Stomach (tissue), 8 donors: ENCODE measurements at regions not wholly inside any gene's neighbourhood (a gene's known extent, or its start where the extent isn't known, plus 50 kb on each side); places are given as distances from the start of the nearest gene placed in this dataset.
A peak's percentile ranks its signal among the peaks of the same experiment; 100 is the strongest.
"Not testable (repeated sequence)": the region's sequence is repeated elsewhere in the genome, so short reads cannot be mapped to it uniquely, and the experiment has no call there.

Source experiments
- DNase-seq, 2 donors: peaks; one replicate each; pipeline versions ENCODE4 v3.0.0 to v3.0.0-alpha.2; 2013 to 2019
- H3K27ac ChIP-seq, 5 donors: fragments of 200-600 bp in 4 of 5; sonication (generic) in 4 of 5; one replicate each; pipeline ENCODE4 v1.5.1; 2013 to 2019; ENCODE audit warnings: mild to moderate bottlenecking in 1 of 5, moderate library complexity in 1 of 5
- H3K27me3 ChIP-seq, 3 donors: fragments of 200-600 bp; sonication (generic); one replicate each; pipeline ENCODE4 v1.5.1; 2017 to 2019; ENCODE audit warnings: mixed run types in 1 of 3
- H3K36me3 ChIP-seq, 4 donors: fragments of 200-600 bp; sonication (generic); 1 replicate in 3 of 4; 2 replicates in 1 of 4; pipeline ENCODE4 v1.5.1; 2016 to 2019
- H3K4me1 ChIP-seq, 4 donors: fragments of 200-600 bp; sonication (generic); one replicate each; pipeline ENCODE4 v1.5.1; 2016 to 2019
- H3K4me3 ChIP-seq, 4 donors: fragments of 200-600 bp; sonication (generic) in 3 of 4; one replicate each; pipeline ENCODE4 v1.5.1; 2016 to 2019; ENCODE audit warnings: mild to moderate bottlenecking in 1 of 4
- H3K9me3 ChIP-seq, 4 donors: fragments of 200-600 bp; sonication (generic); one replicate each; pipeline ENCODE4 v1.5.1; 2016 to 2019
- EP300 ChIP-seq: sonication (generic); formaldehyde crosslinking; IDR thresholded peaks from one replicate; pipeline ENCODE4 v1.6.1; 2017; ENCODE audit warnings: antibody characterized with exemption
- POLR2A ChIP-seq, 4 donors: fragments of 450-650 bp; IDR thresholded peaks; one replicate each; pipeline ENCODE4 v1.6.1; 2016; ENCODE audit warnings: antibody characterized with exemption in 4 of 4, control low read depth in 2 of 4, mild to moderate bottlenecking in 1 of 4, moderate library complexity in 1 of 4
- POLR2AphosphoS5 ChIP-seq, 3 donors: sonication (generic); formaldehyde crosslinking; IDR thresholded peaks; one replicate each; pipeline ENCODE4 v1.6.1; 2016; ENCODE audit warnings: antibody characterized with exemption in 3 of 3
- WGBS, 5 donors: extraction: QIAGEN DNeasy Blood & Tissue Kit in 3 of 5; methylation state at CpG; one replicate each; pipeline versions ENCODE4 v1.1.5 to v1.1.7; 2013 to 2018; 5-methylcytosine and 5-hydroxymethylcytosine counted together
- intact Hi-C: fragments of 100-400 bp; cut with DNase I; formaldehyde crosslinking; loops from one replicate; pipeline ENCODE4 v1.15.1; 2023; ENCODE audit warnings: low total_unique reads
- TF ChIP-seq, protein P1 (sequence below), 7 experiments: fragments of 450-650 bp in 4 of 7; fragments of 200-600 bp in 3 of 7; sonication (generic) in 3 of 7; IDR thresholded peaks; one replicate each; pipeline ENCODE4 v1.5.1; 2016 to 2019; ENCODE audit warnings: antibody characterized with exemption in 7 of 7, control low read depth in 2 of 7, mild to moderate bottlenecking in 1 of 7
- donor health status: healthy with polysubstance abuse.
- donor health status: Bipolar disorder and iron deficiency.
- donor health status: healthy.

DNA sequence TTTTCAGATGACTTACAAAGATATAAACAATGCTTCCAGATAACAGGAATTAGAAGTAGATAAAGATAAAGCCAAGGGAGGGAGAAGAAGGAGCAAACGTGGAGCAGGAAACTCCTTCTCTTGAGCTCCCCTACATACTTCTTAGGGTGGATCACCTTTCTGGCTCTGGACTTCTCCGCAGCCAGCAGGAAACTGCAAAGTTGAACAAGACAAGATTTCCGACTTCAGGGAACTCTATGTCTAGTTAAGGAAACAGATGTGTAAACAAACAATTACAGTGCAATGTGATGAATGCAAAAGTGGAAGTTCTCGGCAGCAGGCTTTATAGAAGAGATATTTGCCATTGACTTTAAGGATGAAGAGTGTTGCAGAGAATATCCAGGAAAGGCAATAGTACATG, 134.0 kb upstream of the MARCKS start:
- no peaks in the 10 kb centered on the region for H3K9me3 ChIP-seq
- intact Hi-C loops, result no loop called here
- 14 to 36% (median 26%) methylated on average over 4 of the region's 4 CpGs for WGBS, 5 donors
- no peaks in the 10 kb centered on the region for H3K27me3 ChIP-seq
- TF ChIP-seq, protein P1, sequence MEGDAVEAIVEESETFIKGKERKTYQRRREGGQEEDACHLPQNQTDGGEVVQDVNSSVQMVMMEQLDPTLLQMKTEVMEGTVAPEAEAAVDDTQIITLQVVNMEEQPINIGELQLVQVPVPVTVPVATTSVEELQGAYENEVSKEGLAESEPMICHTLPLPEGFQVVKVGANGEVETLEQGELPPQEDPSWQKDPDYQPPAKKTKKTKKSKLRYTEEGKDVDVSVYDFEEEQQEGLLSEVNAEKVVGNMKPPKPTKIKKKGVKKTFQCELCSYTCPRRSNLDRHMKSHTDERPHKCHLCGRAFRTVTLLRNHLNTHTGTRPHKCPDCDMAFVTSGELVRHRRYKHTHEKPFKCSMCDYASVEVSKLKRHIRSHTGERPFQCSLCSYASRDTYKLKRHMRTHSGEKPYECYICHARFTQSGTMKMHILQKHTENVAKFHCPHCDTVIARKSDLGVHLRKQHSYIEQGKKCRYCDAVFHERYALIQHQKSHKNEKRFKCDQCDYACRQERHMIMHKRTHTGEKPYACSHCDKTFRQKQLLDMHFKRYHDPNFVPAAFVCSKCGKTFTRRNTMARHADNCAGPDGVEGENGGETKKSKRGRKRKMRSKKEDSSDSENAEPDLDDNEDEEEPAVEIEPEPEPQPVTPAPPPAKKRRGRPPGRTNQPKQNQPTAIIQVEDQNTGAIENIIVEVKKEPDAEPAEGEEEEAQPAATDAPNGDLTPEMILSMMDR (IDR thresholded peaks at IDR 0.05), result no peak
- TF ChIP-seq POLR2A (IDR thresholded peaks at IDR 0.05) (no peak), POLR2AphosphoS5 (IDR thresholded peaks at IDR 0.05) (no peak), EP300 (no peak)
- H3K27ac ChIP-seq, result no peak overlapping the region
- peak in 1 of 2 donors; percentile 40 for DNase-seq
- H3K4me1 ChIP-seq, result peaks cover 0 to 6% (median 0%) of the 10 kb centered on the region in 4 donors
- H3K36me3 ChIP-seq, result no peaks in the 10 kb centered on the region
- no peak overlapping the region for H3K4me3 ChIP-seq

- H3K27me3 ChIP-seq, H3K4me1 ChIP-seq, intact Hi-C loops, H3K4me3 ChIP-seq, DNase-seq, H3K27ac ChIP-seq, H3K36me3 ChIP-seq, H3K9me3 ChIP-seq: not testable (repeated sequence)
- 62 to 79% (median 70%) methylated on average over 1 to 2 of the region's 2 CpGs for WGBS, 5 donors
Observed at GRCh38 chr6:113724927-113725326, 132.2 kb upstream of the MARCKS start.

GRCh38 chr6:113731541-113731940, 125.6 kb upstream of the MARCKS start:
- Histone ChIP-seq H3K36me3 (no peaks in the 10 kb centered on the region), H3K27me3 (no peaks in the 10 kb centered on the region), H3K4me3 (no peak overlapping the region), H3K9me3 (no peaks in the 10 kb centered on the region), H3K27ac (peak overlapping the region in 1 of 5 donors; percentile 50), H3K4me1 (peaks cover 3 to 15% (median 10%) of the 10 kb centered on the region in 4 donors)
- 39 to 75% (median 54%) methylated on average over 3 of the region's 3 CpGs for WGBS, 5 donors
- intact Hi-C loops, result no loop called here
- DNase-seq, result peak in 1 of 2 donors; percentile 60
- TF ChIP-seq POLR2A (IDR thresholded peaks at IDR 0.05) (no peak), POLR2AphosphoS5 (IDR thresholded peaks at IDR 0.05) (no peak), EP300 (no peak)
- TF ChIP-seq, protein P1 (IDR thresholded peaks at IDR 0.05), result no peak

GRCh38 chr6:113732384-113732966, 124.7 kb upstream of the MARCKS start:
- H3K36me3 ChIP-seq, result no peaks in the 10 kb centered on the region
- H3K9me3 ChIP-seq, result no peaks in the 10 kb centered on the region
- peak overlapping the region in 3 of 5 donors; percentile 0 to 33 (median 21) for H3K27ac ChIP-seq
- H3K4me1 ChIP-seq, result peaks cover 3 to 15% (median 10%) of the 10 kb centered on the region in 4 donors
- WGBS, 5 donors, result 16 to 56% (median 53%) methylated on average over 4 of the region's 4 CpGs
- H3K27me3 ChIP-seq, result no peaks in the 10 kb centered on the region
- TF ChIP-seq, protein P1 (IDR thresholded peaks at IDR 0.05), result peak in 1 of 7 experiments; percentile 8
- TF ChIP-seq POLR2AphosphoS5 (IDR thresholded peaks at IDR 0.05), result no peak
- no peak for TF ChIP-seq EP300
- TF ChIP-seq POLR2A (IDR thresholded peaks at IDR 0.05), result no peak
- intact Hi-C loops, result no loop called here
- peak in 1 of 2 donors; percentile 78 for DNase-seq
- no peak overlapping the region for H3K4me3 ChIP-seq

GRCh38 chr6:113733381-113733780, 123.8 kb upstream of the MARCKS start:
- peaks cover 3 to 15% (median 10%) of the 10 kb centered on the region in 4 donors for H3K4me1 ChIP-seq
- intact Hi-C loops, result no loop called here
- no peaks in the 10 kb centered on the region for H3K36me3 ChIP-seq
- DNase-seq, result no peak
- H3K27ac ChIP-seq, result no peak overlapping the region
- H3K27me3 ChIP-seq, result no peaks in the 10 kb centered on the region
- H3K4me3 ChIP-seq, result no peak overlapping the region
- H3K9me3 ChIP-seq, result no peaks in the 10 kb centered on the region
- TF ChIP-seq POLR2A (IDR thresholded peaks at IDR 0.05), result no peak
- no peak for TF ChIP-seq POLR2AphosphoS5 (IDR thresholded peaks at IDR 0.05)
- no peak for TF ChIP-seq EP300
- TF ChIP-seq, protein P1 (IDR thresholded peaks at IDR 0.05), result no peak
- 78 to 86% (median 84%) methylated on average over 3 of the region's 3 CpGs for WGBS, 5 donors
